ENCODE measurements at regions not wholly inside any gene's neighbourhood (a gene's known extent, or its start where the extent isn't known, plus 50 kb on each side); places are given as distances from the start of the nearest gene placed in this dataset.

DNA sequence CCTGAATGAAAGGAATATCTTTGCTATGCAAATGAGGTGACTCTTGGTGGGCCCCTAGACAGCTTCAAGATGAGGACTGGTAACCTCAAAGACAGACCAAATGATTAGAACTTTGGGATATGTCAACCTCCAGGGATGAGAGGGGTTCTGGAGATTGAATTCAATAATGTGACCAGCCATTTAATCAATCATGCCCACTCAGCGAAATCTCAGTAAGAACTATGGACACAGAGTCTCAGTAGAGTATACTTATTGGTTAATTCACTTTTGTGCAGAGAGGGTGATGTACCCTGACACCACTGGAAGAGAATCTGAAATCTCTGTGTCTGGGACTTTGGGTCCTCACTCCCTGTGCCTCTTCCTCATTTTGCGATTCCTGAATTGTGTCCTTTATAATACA, 662.8 kb downstream of the OLFM4 start:
- TF ChIP-seq EZH2 (IDR thresholded peaks at IDR 0.05; ENCODE audit: low read depth, low read length, severe bottlenecking): no peak
- TF ChIP-seq, protein P1, sequence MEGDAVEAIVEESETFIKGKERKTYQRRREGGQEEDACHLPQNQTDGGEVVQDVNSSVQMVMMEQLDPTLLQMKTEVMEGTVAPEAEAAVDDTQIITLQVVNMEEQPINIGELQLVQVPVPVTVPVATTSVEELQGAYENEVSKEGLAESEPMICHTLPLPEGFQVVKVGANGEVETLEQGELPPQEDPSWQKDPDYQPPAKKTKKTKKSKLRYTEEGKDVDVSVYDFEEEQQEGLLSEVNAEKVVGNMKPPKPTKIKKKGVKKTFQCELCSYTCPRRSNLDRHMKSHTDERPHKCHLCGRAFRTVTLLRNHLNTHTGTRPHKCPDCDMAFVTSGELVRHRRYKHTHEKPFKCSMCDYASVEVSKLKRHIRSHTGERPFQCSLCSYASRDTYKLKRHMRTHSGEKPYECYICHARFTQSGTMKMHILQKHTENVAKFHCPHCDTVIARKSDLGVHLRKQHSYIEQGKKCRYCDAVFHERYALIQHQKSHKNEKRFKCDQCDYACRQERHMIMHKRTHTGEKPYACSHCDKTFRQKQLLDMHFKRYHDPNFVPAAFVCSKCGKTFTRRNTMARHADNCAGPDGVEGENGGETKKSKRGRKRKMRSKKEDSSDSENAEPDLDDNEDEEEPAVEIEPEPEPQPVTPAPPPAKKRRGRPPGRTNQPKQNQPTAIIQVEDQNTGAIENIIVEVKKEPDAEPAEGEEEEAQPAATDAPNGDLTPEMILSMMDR (IDR thresholded peaks at IDR 0.05; ENCODE audit: control extremely low read depth in 1 of 3, insufficient read depth in 1 of 3, low read depth in 1 of 3, low read length in 3 of 3): no peak
- TF ChIP-seq EP300 (IDR thresholded peaks at IDR 0.05; ENCODE audit: borderline replicate concordance in 1 of 2, low read depth in 2 of 2, low read length in 2 of 2): no peak
- no peak for TF ChIP-seq KDM4A (IDR thresholded peaks at IDR 0.05; ENCODE audit: low read depth, low read length, severe bottlenecking)
